ENCODE measurements at regions not wholly inside any gene's neighbourhood (a gene's known extent, or its start where the extent isn't known, plus 50 kb on each side); places are given as distances from the start of the nearest gene placed in this dataset.
"Not testable (repeated sequence)": the region's sequence is repeated elsewhere in the genome, so short reads cannot be mapped to it uniquely, and the experiment has no call there.

- no peak overlapping the region for H3K4me3 ChIP-seq
- H3K36me3 ChIP-seq = no peaks in the 10 kb centered on the region
- DNase-seq (no peak), ATAC-seq (no peak)
- TF ChIP-seq, protein P1, sequence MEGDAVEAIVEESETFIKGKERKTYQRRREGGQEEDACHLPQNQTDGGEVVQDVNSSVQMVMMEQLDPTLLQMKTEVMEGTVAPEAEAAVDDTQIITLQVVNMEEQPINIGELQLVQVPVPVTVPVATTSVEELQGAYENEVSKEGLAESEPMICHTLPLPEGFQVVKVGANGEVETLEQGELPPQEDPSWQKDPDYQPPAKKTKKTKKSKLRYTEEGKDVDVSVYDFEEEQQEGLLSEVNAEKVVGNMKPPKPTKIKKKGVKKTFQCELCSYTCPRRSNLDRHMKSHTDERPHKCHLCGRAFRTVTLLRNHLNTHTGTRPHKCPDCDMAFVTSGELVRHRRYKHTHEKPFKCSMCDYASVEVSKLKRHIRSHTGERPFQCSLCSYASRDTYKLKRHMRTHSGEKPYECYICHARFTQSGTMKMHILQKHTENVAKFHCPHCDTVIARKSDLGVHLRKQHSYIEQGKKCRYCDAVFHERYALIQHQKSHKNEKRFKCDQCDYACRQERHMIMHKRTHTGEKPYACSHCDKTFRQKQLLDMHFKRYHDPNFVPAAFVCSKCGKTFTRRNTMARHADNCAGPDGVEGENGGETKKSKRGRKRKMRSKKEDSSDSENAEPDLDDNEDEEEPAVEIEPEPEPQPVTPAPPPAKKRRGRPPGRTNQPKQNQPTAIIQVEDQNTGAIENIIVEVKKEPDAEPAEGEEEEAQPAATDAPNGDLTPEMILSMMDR (IDR thresholded peaks at IDR 0.05) = no peak
- H3K27me3 ChIP-seq (ENCODE audit: low read depth) = no peaks in the 10 kb centered on the region
- intact Hi-C loops (cut with DNase I) = no loop called here
- no peaks in the 10 kb centered on the region for H3K9me3 ChIP-seq
- H3K4me1 ChIP-seq = no peaks in the 10 kb centered on the region
- H3K27ac ChIP-seq = no peak overlapping the region
Observed at GRCh38 chr10:4606856-4607636, 219.0 kb upstream of the AKR1E2 start.

GRCh38 chr10:4602764-4603491 lies 223.1 kb upstream of the AKR1E2 start:
- DNase-seq = no peak
- no peak for ATAC-seq
- H3K4me3 ChIP-seq = no peak overlapping the region
- H3K4me1 ChIP-seq = no peaks in the 10 kb centered on the region
- H3K36me3 ChIP-seq = no peaks in the 10 kb centered on the region
- H3K9me3 ChIP-seq = no peaks in the 10 kb centered on the region
- H3K27ac ChIP-seq = no peak overlapping the region
- intact Hi-C loops (cut with DNase I) = no loop called here
- no peaks in the 10 kb centered on the region for H3K27me3 ChIP-seq (ENCODE audit: low read depth)
- TF ChIP-seq, protein P1 (IDR thresholded peaks at IDR 0.05) = no peak

- H3K27ac ChIP-seq = no peak overlapping the region
- no peaks in the 10 kb centered on the region for H3K27me3 ChIP-seq (ENCODE audit: low read depth)
- intact Hi-C loops (cut with DNase I) = no loop called here
- DNase-seq (no peak), ATAC-seq (no peak)
- no peaks in the 10 kb centered on the region for H3K4me1 ChIP-seq
- no peaks in the 10 kb centered on the region for H3K9me3 ChIP-seq
- H3K4me3 ChIP-seq = no peak overlapping the region
- H3K36me3 ChIP-seq = no peaks in the 10 kb centered on the region
- TF ChIP-seq, protein P1 (IDR thresholded peaks at IDR 0.05) = no peak
Observed at GRCh38 chr10:4599471-4599870, 226.5 kb upstream of the AKR1E2 start.

GRCh38 chr10:4597898-4598297 lies 228.1 kb upstream of the AKR1E2 start:
- H3K27ac ChIP-seq; H3K9me3 ChIP-seq; H3K36me3 ChIP-seq; intact Hi-C loops (cut with DNase I); ATAC-seq; H3K4me1 ChIP-seq; DNase-seq; H3K27me3 ChIP-seq (ENCODE audit: low read depth); H3K4me3 ChIP-seq: not testable (repeated sequence)

GRCh38 chr10:4596951-4597350 lies 229.1 kb upstream of the AKR1E2 start:
- Histone ChIP-seq H3K4me3 (no peak overlapping the region), H3K4me1 (no peaks in the 10 kb centered on the region), H3K27me3 (ENCODE audit: low read depth) (no peaks in the 10 kb centered on the region), H3K36me3 (no peaks in the 10 kb centered on the region), H3K27ac (no peak overlapping the region), H3K9me3 (no peaks in the 10 kb centered on the region)
- ATAC-seq = no peak
- no peak for DNase-seq
- intact Hi-C loops (cut with DNase I) = no loop called here
- TF ChIP-seq, protein P1 (IDR thresholded peaks at IDR 0.05) = no peak

DNA sequence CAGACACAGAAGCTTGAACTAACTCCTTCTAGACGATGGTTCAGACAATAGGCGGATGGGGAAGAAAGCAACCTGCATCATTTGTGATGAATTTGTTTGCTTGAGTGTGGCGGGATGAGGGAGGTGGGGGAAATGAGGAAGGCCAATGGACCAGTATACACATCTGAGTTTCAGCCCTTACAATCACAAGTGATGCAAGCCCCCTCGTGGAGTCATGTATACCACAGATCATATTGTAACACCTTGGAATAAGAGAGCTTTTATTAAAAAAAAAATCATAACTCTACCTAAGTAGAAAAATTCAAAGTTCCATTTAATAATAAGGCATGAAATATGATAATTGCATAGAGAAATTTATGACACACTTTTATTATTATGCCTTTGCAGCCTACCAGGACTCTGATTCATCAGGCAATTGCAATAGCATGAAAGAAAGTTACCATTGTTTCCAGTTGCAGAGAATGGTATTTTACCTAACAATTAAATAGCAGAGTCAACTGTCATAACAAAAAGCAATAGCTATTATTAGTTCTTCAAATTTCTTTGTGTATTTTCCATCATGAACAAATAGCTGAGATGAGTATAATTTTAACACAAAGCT lies 230.2 kb upstream of the AKR1E2 start:
- TF ChIP-seq, protein P1 (IDR thresholded peaks at IDR 0.05) = no peak
- no peaks in the 10 kb centered on the region for H3K27me3 ChIP-seq (ENCODE audit: low read depth)
- DNase-seq (no peak), ATAC-seq (no peak)
- H3K4me1 ChIP-seq = no peaks in the 10 kb centered on the region
- H3K27ac ChIP-seq = no peak overlapping the region
- H3K9me3 ChIP-seq = no peaks in the 10 kb centered on the region
- no peak overlapping the region for H3K4me3 ChIP-seq
- no peaks in the 10 kb centered on the region for H3K36me3 ChIP-seq
- intact Hi-C loops (cut with DNase I) = no loop called here

Measured in lower lobe of right lung (tissue), 2 donors.